AG04450 (cell line): ENCODE measurements at regions not wholly inside any gene's neighbourhood (a gene's known extent, or its start where the extent isn't known, plus 50 kb on each side); places are given as distances from the start of the nearest gene placed in this dataset.

Experiments
- CTCF ChIA-PET: fragments of 300-600, 350-600 bp; formaldehyde crosslinking; extraction: SDS; loops from one replicate; lab custom pipeline; 2022; ENCODE audit warnings: antibody characterized with exemption, inconsistent platforms; lab: Charles Lee
- POLR2A ChIA-PET: fragments of 350-600 bp; formaldehyde crosslinking; extraction: SDS; loops from one replicate; lab custom pipeline; 2021; ENCODE audit warnings: antibody characterized with exemption, inconsistent platforms; lab: Yijun Ruan, JAX
- DNase-seq: peaks from one replicate; pipeline ENCODE4 v3.0.0-alpha.2; 2011; ENCODE audit warnings: low read depth, low spot score
- H3K27ac ChIP-seq: one replicate; pipeline ENCODE4 v1.5.1; 2012; ENCODE audit warnings: low read depth, low read length, control low read depth
- H3K27me3 ChIP-seq: one replicate; pipeline ENCODE4 v1.6.0; 2012; ENCODE audit warnings: low read length; ENCODE audit not compliant: control insufficient read depth, insufficient read depth
- H3K4me3 ChIP-seq: 2 replicates; pipeline ENCODE4 v1.5.1; 2011; ENCODE audit warnings: mild to moderate bottlenecking, low read depth, low read length, control low read depth
- H3K9me3 ChIP-seq: 2 replicates; pipeline ENCODE4 v1.5.1; 2012; ENCODE audit warnings: low read length; ENCODE audit not compliant: control insufficient read depth, insufficient read depth
- TF ChIP-seq, protein P1 (sequence below): IDR thresholded peaks from 2 replicates; pipeline ENCODE4 v1.5.1; 2011; ENCODE audit warnings: low read depth, low read length, control low read depth, inconsistent platforms

DNA sequence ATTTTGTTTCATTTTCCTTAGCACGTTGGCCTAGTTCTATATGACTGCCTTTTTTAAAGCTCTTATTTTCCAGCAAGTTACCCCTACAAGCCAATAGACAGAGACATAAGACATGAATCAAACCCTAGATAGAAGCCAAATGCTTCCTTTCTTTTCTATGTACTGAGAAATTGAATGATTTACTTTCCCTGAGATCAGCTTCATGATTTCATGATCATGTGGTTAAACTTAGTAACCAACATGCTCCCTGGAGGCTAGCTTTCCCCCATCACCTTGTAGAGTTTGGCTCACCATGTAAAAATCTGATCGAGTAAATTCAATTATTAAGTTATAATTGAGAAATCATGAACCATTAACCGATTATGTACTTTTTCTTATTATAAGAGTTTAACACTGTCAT is 148.1 kb upstream of the LRIG3 start:
- DNase-seq: no peak
- POLR2A ChIA-PET: no interaction called here
- TF ChIP-seq, protein P1, sequence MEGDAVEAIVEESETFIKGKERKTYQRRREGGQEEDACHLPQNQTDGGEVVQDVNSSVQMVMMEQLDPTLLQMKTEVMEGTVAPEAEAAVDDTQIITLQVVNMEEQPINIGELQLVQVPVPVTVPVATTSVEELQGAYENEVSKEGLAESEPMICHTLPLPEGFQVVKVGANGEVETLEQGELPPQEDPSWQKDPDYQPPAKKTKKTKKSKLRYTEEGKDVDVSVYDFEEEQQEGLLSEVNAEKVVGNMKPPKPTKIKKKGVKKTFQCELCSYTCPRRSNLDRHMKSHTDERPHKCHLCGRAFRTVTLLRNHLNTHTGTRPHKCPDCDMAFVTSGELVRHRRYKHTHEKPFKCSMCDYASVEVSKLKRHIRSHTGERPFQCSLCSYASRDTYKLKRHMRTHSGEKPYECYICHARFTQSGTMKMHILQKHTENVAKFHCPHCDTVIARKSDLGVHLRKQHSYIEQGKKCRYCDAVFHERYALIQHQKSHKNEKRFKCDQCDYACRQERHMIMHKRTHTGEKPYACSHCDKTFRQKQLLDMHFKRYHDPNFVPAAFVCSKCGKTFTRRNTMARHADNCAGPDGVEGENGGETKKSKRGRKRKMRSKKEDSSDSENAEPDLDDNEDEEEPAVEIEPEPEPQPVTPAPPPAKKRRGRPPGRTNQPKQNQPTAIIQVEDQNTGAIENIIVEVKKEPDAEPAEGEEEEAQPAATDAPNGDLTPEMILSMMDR: no peak
- no peak overlapping the region for H3K27ac ChIP-seq
- no peaks in the 10 kb centered on the region for H3K9me3 ChIP-seq
- no peaks in the 10 kb centered on the region for H3K27me3 ChIP-seq
- no peak overlapping the region for H3K4me3 ChIP-seq
- CTCF ChIA-PET: interaction anchor here (1.0 kb wide), 1 partner anchor 94 kb away, joined by 3 read pairs; no protein-coding TSS in a partner anchor

DNA sequence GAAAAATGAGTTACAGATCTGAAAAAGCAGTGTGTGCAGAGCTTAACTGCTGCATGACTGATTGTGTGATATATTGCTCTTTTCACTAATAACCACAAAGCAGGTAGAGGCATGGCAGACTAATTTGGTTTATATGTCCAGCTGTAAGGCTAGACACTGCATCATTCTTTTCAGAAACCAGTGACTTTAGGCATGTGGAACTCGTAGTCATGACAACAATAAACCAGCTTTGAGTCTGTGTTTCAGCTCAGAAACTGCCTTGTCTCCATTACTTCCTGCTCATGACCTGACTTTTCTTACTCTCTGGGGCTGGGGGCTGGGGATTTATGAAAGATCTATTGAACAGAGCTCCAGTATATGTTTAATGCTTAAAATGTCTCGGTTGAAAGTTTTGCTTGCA is 146.8 kb upstream of the LRIG3 start:
- CTCF ChIA-PET: interaction anchor here (0.9 to 1.2 kb wide), 2 partner anchors 47 to 526 kb away, joined by 3 to 4 read pairs; no protein-coding TSS in a partner anchor
- peak; percentile 29 for DNase-seq
- TF ChIP-seq, protein P1: no peak
- Histone ChIP-seq H3K4me3 (no peak overlapping the region), H3K27me3 (no peaks in the 10 kb centered on the region), H3K9me3 (no peaks in the 10 kb centered on the region), H3K27ac (no peak overlapping the region)
- POLR2A ChIA-PET: interaction anchor here (0.6 kb wide), 1 partner anchor 27 kb away, joined by 4 read pairs; no protein-coding TSS in a partner anchor

DNA sequence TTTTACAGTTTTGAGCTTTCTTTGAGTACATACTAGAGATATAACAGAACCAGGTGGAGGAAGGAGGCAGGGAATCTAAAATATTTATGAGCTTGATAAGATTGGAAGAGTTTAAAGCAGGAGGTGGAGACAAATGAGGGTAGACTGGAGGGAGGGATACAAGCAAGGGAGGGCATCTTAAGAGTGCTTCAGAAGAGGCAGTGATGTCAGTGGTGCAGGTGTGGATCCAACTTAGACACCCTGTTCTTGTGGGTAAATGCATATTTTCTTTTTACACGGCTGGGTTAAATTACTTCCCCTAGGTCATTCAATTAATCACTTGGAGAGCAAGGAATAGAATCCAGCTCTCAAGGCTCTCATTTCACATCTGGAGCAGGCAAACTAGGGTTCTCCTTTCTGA is 146.1 kb upstream of the LRIG3 start:
- H3K4me3 ChIP-seq: no peak overlapping the region
- no peaks in the 10 kb centered on the region for H3K27me3 ChIP-seq
- ChIA-PET CTCF (interaction anchor here (1.2 kb wide), 1 partner anchor 526 kb away, joined by 3 read pairs; no protein-coding TSS in a partner anchor), POLR2A (interaction anchor here (0.6 kb wide), 1 partner anchor 26 kb away, joined by 4 read pairs; no protein-coding TSS in a partner anchor)
- DNase-seq: no peak
- no peaks in the 10 kb centered on the region for H3K9me3 ChIP-seq
- TF ChIP-seq, protein P1: no peak
- no peak overlapping the region for H3K27ac ChIP-seq

DNA sequence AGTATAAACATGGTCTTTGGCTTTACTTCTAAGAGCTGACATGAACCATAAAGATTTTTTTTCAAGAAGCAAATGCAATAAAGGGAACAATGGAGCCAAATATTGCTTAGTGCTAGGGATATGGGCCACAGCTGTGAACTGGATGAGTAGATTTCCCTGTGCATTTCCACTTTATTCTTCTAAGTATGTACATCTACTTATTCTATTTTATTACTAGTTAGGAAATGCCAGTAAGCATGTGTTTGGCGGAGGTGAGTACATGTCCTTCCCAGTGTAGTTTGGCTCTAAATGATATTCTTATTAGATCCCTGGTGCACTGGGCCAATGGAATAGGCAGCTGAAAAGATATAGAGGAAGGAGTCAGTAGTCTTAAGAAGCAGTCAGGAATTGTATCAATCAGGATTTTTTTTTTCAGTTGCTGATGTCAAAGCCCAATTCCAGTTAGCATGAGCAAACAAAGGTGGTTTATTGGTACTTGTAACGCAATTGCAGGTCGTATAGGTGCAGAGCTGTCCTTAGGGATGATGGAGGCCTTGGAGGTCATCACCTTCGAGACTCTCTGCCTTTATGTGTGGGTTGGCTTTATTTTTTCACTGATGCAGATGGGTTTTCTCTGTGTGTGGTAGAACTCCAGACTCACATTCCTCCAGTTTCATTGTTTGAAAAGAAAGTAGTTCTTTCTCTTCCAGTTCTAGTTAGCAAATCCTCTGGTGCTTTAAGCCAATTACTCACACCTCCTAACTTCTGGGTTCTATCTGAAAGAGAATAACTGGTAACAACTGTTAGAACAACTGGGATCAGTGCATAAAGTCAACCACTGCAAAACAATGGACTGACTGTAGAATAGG is 139.0 kb upstream of the LRIG3 start:
- H3K27ac ChIP-seq: no peak overlapping the region
- TF ChIP-seq, protein P1: no peak

DNA sequence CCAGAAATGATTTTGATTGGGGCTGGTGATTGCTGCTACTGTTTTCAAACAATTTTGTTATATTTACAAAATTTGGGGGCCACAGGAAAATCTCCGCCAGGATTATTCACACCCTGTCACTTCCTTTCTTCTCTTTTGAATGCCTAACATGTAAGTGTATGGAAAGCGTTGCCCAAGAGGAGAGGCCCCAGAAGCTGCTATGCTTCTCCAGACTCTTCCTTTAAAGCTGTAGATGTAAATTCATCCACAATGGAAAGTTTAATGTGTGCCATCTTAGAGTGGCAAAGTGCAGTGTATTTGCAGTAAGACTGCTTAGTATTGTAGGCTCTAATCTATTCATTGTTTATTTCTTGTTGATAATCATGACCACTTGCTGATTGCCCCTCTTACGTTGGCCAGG is 136.7 kb upstream of the LRIG3 start:
- no peak for DNase-seq
- POLR2A ChIA-PET: no interaction called here
- TF ChIP-seq, protein P1: no peak

More for the DNA sequence above, 139.0 kb upstream of the LRIG3 start:
- ChIA-PET CTCF (interaction anchor here (0.8 kb wide), 1 partner anchor 9 kb away, joined by 4 read pairs; no protein-coding TSS in a partner anchor), POLR2A (no interaction called here)
- no peaks in the 10 kb centered on the region for H3K9me3 ChIP-seq
- H3K27me3 ChIP-seq: no peaks in the 10 kb centered on the region
- DNase-seq: no peak
- H3K4me3 ChIP-seq: no peak overlapping the region

More for the DNA sequence above, 136.7 kb upstream of the LRIG3 start:
- Histone ChIP-seq H3K27ac (no peak overlapping the region), H3K4me3 (no peak overlapping the region), H3K9me3 (no peaks in the 10 kb centered on the region), H3K27me3 (no peaks in the 10 kb centered on the region)
- CTCF ChIA-PET: no interaction called here
